Right hindlimb (tissue), 1 donor: ENCODE measurements at regions not wholly inside any gene's neighbourhood (a gene's known extent, or its start where the extent isn't known, plus 50 kb on each side); places are given as distances from the start of the nearest gene placed in this dataset.
A peak's percentile ranks its signal among the peaks of the same experiment; 100 is the strongest.

ENCODE experiments used
- DNase-seq: peaks from one replicate; pipeline ENCODE4 v3.0.0-alpha.2; 2018

GRCh38 chr1:201612645-201613044 lies 73.7 kb downstream of the NAV1 start:
- DNase-seq = no peak

GRCh38 chr1:201614262-201615015 lies 75.5 kb downstream of the NAV1 start:
- peak; percentile 69 for DNase-seq

- no peak for DNase-seq
Measured at GRCh38 chr1:201617157-201617556, 78.2 kb downstream of the NAV1 start.

GRCh38 chr1:201618389-201618788 lies 79.5 kb downstream of the NAV1 start:
- DNase-seq = no peak

- DNase-seq = no peak
Measured at GRCh38 chr1:201618905-201619304, 80.0 kb downstream of the NAV1 start.

GRCh38 chr1:201619513-201619912 lies 80.6 kb downstream of the NAV1 start:
- no peak for DNase-seq

GRCh38 chr1:201622353-201622752 lies 83.4 kb downstream of the NAV1 start:
- DNase-seq = no peak

- no peak for DNase-seq
Measured at GRCh38 chr1:201622824-201623223, 83.9 kb downstream of the NAV1 start.

GRCh38 chr1:201624741-201625225 lies 85.9 kb downstream of the NAV1 start:
- DNase-seq = no peak

- no peak for DNase-seq
Measured at GRCh38 chr1:201625226-201625761, 86.4 kb downstream of the NAV1 start.

GRCh38 chr1:201625851-201626251 lies 86.9 kb downstream of the NAV1 start:
- no peak for DNase-seq

- DNase-seq = no peak
Measured at GRCh38 chr1:201626629-201627275, 87.8 kb downstream of the NAV1 start.

GRCh38 chr1:201628490-201628889 lies 89.6 kb downstream of the NAV1 start:
- DNase-seq = peak; percentile 73

- DNase-seq = no peak
Measured at GRCh38 chr1:201630582-201630981, 91.7 kb downstream of the NAV1 start.

- no peak for DNase-seq
Measured at GRCh38 chr1:201631037-201631436, 92.1 kb downstream of the NAV1 start.

- DNase-seq = no peak
Measured at GRCh38 chr1:201632364-201632952, 93.5 kb downstream of the NAV1 start.

GRCh38 chr1:201633297-201633696 lies 94.4 kb downstream of the NAV1 start:
- no peak for DNase-seq

- no peak for DNase-seq
Measured at GRCh38 chr1:201633811-201634210, 94.9 kb downstream of the NAV1 start.

GRCh38 chr1:201634261-201634660 lies 95.3 kb downstream of the NAV1 start:
- DNase-seq = no peak

GRCh38 chr1:201636097-201636496 lies 97.2 kb downstream of the NAV1 start:
- no peak for DNase-seq

GRCh38 chr1:201636510-201636971 lies 97.6 kb downstream of the NAV1 start:
- DNase-seq = no peak

- peak; percentile 59 for DNase-seq
Measured at GRCh38 chr1:201637282-201638079, 98.6 kb downstream of the NAV1 start.

- DNase-seq = no peak
Measured at GRCh38 chr1:201639391-201639790, 100.5 kb downstream of the NAV1 start.
